ENCODE measurements at regions not wholly inside any gene's neighbourhood (a gene's known extent, or its start where the extent isn't known, plus 50 kb on each side); places are given as distances from the start of the nearest gene placed in this dataset.

DNA sequence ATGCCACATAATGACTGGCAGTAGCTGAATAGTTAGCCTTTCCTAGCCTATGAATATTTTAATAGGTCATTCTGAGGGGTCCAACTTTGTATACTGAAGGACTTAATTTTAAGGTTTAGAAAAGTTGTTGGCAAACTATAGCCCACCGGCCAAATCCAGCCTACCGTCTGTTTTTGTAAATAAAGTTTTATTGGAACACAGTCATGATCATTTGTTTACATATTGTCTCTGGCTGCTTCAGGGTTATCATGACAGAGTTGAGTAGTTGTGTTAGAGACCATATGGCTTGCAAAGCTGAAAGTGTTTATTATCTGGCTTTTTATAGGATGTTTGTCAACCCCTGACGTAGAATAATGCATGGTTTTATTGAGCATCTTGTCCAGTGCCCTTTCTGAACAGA is 73.4 kb downstream of the NTMT2 start:
- Histone ChIP-seq H3K79me2 (ENCODE audit: control insufficient read depth, insufficient read depth, low read length, unreplicated experiment) (no peaks in the 10 kb centered on the region), H3K4me1 (ENCODE audit: control insufficient read depth, insufficient read depth, low read length, unreplicated experiment) (peaks cover 5% of the 10 kb centered on the region), H3K36me3 (ENCODE audit: insufficient read depth, low read length) (no peaks in the 10 kb centered on the region), H3K4me3 (ENCODE audit: low read depth, low read length) (no peak overlapping the region), H3K27me3 (ENCODE audit: insufficient read depth, low read length) (no peaks in the 10 kb centered on the region), H2AFZ (ENCODE audit: low read length, unreplicated experiment) (no peak overlapping the region), H3K27ac (ENCODE audit: low read depth, low read length) (no peak overlapping the region)

DNA sequence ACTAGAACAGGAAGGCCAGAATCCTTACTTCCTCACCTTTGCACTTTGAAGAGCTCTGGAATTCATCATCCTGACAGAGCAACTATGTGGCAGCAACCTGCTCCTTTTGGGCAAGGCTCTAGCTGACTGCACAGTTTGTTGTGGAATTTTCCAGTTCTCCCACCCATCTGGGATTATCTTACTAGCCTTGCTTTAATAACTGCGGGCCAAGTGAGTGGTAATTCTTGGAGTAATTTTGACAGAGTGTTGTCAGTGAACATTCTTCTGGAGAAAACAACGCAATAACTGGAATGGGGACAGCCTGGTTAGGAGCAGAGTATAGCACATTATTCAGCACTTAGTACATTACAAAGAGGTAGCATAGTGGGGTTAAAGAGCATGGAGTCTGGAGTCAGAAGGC is 75.3 kb downstream of the NTMT2 start:
- no peaks in the 10 kb centered on the region for H3K36me3 ChIP-seq (ENCODE audit: insufficient read depth, low read length)
- H3K27ac ChIP-seq (ENCODE audit: low read depth, low read length), result no peak overlapping the region
- no peaks in the 10 kb centered on the region for H3K27me3 ChIP-seq (ENCODE audit: insufficient read depth, low read length)
- H3K4me1 ChIP-seq (ENCODE audit: control insufficient read depth, insufficient read depth, low read length, unreplicated experiment), result no peaks in the 10 kb centered on the region
- no peak overlapping the region for H3K4me3 ChIP-seq (ENCODE audit: low read depth, low read length)
- H2AFZ ChIP-seq (ENCODE audit: low read length, unreplicated experiment), result no peak overlapping the region
- H3K79me2 ChIP-seq (ENCODE audit: control insufficient read depth, insufficient read depth, low read length, unreplicated experiment), result no peaks in the 10 kb centered on the region

DNA sequence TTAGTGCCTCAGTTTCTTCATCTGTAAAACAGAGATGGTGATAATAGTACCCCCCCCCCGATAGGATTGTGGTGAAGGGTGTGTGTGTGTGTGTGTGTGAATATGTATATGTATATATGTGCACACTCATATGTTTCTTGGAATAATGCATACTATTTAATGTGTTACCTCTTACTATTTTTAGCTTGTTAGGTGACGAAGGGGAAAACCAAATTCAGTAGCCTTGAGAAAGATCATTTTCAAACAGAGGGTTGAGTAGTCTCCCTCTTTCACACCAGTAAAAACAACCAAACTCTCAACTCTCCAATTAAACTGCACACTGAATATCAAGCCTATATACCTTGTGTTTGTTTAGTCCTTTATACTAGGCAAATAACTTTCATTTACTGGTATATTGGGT is 75.7 kb downstream of the NTMT2 start:
- H3K4me3 ChIP-seq (ENCODE audit: low read depth, low read length), result no peak overlapping the region
- H3K27me3 ChIP-seq (ENCODE audit: insufficient read depth, low read length), result no peaks in the 10 kb centered on the region
- H3K36me3 ChIP-seq (ENCODE audit: insufficient read depth, low read length), result no peaks in the 10 kb centered on the region
- no peak overlapping the region for H3K27ac ChIP-seq (ENCODE audit: low read depth, low read length)
- H3K4me1 ChIP-seq (ENCODE audit: control insufficient read depth, insufficient read depth, low read length, unreplicated experiment), result no peaks in the 10 kb centered on the region
- H3K79me2 ChIP-seq (ENCODE audit: control insufficient read depth, insufficient read depth, low read length, unreplicated experiment), result no peaks in the 10 kb centered on the region
- no peak overlapping the region for H2AFZ ChIP-seq (ENCODE audit: low read length, unreplicated experiment)

DNA sequence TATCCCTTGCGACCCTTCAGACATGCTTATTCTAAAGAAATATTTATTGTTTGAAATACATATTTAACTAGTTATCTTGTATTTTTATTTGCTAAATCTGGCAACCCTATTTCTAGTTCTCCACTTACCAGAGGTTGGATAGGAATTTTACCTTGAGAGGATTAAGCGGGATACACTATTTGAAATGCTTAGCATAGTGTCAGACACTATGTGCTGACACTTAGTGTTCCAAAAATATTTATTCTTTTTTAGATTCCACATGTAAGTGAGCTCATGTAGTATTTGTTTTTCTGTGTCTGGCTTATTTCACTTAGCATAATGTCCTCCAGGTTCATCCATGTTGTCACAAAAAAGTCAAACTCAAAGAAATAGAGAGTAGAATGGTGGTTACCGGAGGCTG is 78.7 kb downstream of the NTMT2 start:
- Histone ChIP-seq H3K36me3 (ENCODE audit: insufficient read depth, low read length) (no peaks in the 10 kb centered on the region), H2AFZ (ENCODE audit: low read length, unreplicated experiment) (no peak overlapping the region), H3K27ac (ENCODE audit: low read depth, low read length) (no peak overlapping the region), H3K4me1 (ENCODE audit: control insufficient read depth, insufficient read depth, low read length, unreplicated experiment) (no peaks in the 10 kb centered on the region), H3K79me2 (ENCODE audit: control insufficient read depth, insufficient read depth, low read length, unreplicated experiment) (no peaks in the 10 kb centered on the region), H3K4me3 (ENCODE audit: low read depth, low read length) (no peak overlapping the region), H3K27me3 (ENCODE audit: insufficient read depth, low read length) (no peaks in the 10 kb centered on the region)

DNA sequence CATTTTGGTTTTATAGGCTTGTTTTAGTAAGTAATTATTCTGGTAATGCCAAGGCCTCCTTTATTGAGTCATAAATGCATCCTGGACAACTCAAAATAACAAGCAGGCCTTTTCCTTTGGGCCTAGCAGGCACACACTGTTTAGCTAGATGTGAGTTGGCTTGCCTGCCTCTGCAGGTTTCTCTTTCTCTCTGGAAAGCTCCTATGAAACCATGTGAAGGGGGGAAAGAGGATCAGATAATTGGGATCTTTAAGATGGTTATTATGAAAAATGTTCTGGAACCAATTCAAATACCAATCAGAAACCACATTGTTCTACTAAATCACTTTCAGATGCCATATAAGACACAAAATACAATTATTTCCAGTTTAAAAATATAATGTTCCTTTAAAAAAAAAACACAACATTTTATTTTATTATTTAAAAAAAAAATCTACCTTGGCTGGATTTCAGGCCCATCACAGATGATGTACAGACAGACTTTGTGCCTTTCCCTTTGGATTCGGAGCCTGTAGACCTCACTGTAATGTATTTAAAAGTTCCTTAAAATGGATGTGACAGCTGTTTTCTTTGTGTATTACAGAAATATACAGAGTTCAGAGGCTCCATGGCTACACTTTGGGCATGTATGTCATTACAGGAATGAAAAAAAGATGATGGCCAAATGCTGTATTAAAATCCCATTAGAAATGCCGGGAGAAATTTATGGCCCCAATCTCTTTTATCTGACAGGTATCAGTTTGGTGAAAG is 80.2 kb downstream of the NTMT2 start:
- no peak overlapping the region for H2AFZ ChIP-seq (ENCODE audit: low read length, unreplicated experiment)
- H3K79me2 ChIP-seq (ENCODE audit: control insufficient read depth, insufficient read depth, low read length, unreplicated experiment), result no peaks in the 10 kb centered on the region
- H3K4me1 ChIP-seq (ENCODE audit: control insufficient read depth, insufficient read depth, low read length, unreplicated experiment), result no peaks in the 10 kb centered on the region
- no peak overlapping the region for H3K4me3 ChIP-seq (ENCODE audit: low read depth, low read length)
- H3K27me3 ChIP-seq (ENCODE audit: insufficient read depth, low read length), result no peaks in the 10 kb centered on the region
- no peaks in the 10 kb centered on the region for H3K36me3 ChIP-seq (ENCODE audit: insufficient read depth, low read length)
- no peak overlapping the region for H3K27ac ChIP-seq (ENCODE audit: low read depth, low read length)

DNA sequence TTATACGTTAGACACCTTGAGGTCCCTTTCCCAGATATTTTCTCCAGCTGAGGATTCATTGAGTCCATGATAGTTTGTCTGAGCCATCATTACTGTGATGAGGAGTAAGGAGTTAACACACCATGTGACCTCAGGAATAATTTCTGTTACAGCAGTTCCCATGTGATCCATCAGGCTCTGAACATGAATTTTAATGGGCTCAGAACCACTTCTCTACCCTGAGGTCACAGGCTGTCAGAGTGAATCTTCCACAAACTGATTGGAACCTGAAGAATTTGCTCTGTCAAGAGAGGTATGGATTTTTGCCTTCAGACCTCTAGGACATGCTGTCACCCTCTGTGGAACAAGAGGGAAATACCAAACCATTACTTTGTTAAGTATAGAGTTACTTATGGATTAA is 81.0 kb downstream of the NTMT2 start:
- H2AFZ ChIP-seq (ENCODE audit: low read length, unreplicated experiment), result no peak overlapping the region
- H3K36me3 ChIP-seq (ENCODE audit: insufficient read depth, low read length), result no peaks in the 10 kb centered on the region
- no peaks in the 10 kb centered on the region for H3K79me2 ChIP-seq (ENCODE audit: control insufficient read depth, insufficient read depth, low read length, unreplicated experiment)
- H3K4me1 ChIP-seq (ENCODE audit: control insufficient read depth, insufficient read depth, low read length, unreplicated experiment), result no peaks in the 10 kb centered on the region
- H3K27me3 ChIP-seq (ENCODE audit: insufficient read depth, low read length), result no peaks in the 10 kb centered on the region
- H3K4me3 ChIP-seq (ENCODE audit: low read depth, low read length), result no peak overlapping the region
- H3K27ac ChIP-seq (ENCODE audit: low read depth, low read length), result no peak overlapping the region

DNA sequence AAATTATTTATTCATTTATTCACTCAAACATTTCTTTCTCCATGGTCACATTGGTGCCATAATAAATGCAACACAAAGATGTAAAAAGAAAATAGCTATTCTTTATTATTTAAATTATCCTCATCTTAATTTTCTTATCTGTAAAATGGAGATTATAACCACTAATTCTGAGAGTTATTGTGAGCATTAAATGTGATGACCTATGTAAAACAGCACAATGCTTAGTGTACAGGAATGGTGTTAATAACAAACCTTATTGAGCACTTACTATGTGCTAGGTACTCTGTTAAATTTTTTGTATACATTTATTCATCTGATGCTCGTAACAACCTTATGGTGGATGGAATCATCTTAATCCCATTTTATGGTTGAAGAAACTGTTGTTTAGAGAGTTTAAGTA is 84.6 kb downstream of the NTMT2 start:
- H3K4me3 ChIP-seq (ENCODE audit: low read depth, low read length), result no peak overlapping the region
- H2AFZ ChIP-seq (ENCODE audit: low read length, unreplicated experiment), result no peak overlapping the region
- H3K36me3 ChIP-seq (ENCODE audit: insufficient read depth, low read length), result no peaks in the 10 kb centered on the region
- no peaks in the 10 kb centered on the region for H3K79me2 ChIP-seq (ENCODE audit: control insufficient read depth, insufficient read depth, low read length, unreplicated experiment)
- H3K4me1 ChIP-seq (ENCODE audit: control insufficient read depth, insufficient read depth, low read length, unreplicated experiment), result no peaks in the 10 kb centered on the region
- no peaks in the 10 kb centered on the region for H3K27me3 ChIP-seq (ENCODE audit: insufficient read depth, low read length)
- no peak overlapping the region for H3K27ac ChIP-seq (ENCODE audit: low read depth, low read length)

DNA sequence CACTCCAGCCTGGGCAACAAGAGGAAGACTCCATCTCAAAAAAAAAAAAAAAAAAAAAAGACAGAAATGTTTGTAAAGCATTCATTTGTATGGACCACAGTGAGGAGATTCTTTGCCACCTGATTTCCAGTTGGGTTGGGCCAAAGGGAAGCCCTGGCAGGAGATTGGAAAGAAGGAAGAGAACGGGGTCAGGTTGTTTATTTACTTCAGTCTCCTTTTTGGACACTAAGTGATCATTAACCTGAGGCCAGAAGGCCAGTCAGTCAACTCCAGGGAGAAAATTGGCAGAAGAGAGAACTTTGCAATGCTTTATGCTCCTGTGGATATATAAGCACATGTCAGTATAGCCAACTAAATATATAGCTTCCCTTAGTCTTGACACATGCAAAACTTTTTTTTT is 85.9 kb downstream of the NTMT2 start:
- H3K27me3 ChIP-seq (ENCODE audit: insufficient read depth, low read length), result no peaks in the 10 kb centered on the region
- no peak overlapping the region for H3K27ac ChIP-seq (ENCODE audit: low read depth, low read length)
- no peak overlapping the region for H2AFZ ChIP-seq (ENCODE audit: low read length, unreplicated experiment)
- no peaks in the 10 kb centered on the region for H3K4me1 ChIP-seq (ENCODE audit: control insufficient read depth, insufficient read depth, low read length, unreplicated experiment)
- no peaks in the 10 kb centered on the region for H3K79me2 ChIP-seq (ENCODE audit: control insufficient read depth, insufficient read depth, low read length, unreplicated experiment)
- H3K36me3 ChIP-seq (ENCODE audit: insufficient read depth, low read length), result no peaks in the 10 kb centered on the region
- no peak overlapping the region for H3K4me3 ChIP-seq (ENCODE audit: low read depth, low read length)

DNA sequence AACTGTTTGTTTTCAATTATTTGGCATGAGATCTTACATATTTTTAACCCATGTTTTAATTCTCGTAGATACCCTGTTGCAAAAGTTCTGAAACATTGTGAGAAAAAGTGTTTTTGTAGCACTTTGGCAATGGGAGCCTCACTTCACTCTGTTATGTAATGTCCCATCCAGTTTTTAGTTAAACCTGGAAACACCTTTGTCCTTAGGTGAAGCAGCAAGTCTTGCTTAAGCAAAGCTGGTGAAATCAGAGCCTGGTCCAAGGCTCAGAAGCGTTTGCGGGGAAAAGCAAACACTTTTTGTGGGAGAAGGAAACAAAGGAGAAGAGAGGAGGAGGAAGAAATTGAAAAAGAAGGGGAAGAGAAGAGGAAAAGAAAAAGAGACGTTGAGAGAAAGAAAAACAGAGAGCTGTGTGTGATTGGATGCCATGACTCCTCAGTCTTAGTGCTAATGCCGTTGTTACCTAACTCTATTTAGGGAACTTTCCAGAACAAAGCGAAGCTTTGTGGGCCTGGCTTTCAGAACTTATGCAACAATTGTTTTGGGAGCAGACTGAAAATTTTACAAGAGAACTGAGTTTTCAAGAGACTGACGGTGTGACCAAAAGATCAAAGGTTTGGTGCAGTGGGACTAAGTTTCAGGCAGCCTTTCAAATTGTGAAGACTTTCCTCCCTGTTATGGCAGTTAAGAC is 93.1 kb downstream of the NTMT2 start:
- no peak overlapping the region for H2AFZ ChIP-seq (ENCODE audit: low read length, unreplicated experiment)
- no peaks in the 10 kb centered on the region for H3K27me3 ChIP-seq (ENCODE audit: insufficient read depth, low read length)
- H3K4me3 ChIP-seq (ENCODE audit: low read depth, low read length), result no peak overlapping the region
- no peaks in the 10 kb centered on the region for H3K4me1 ChIP-seq (ENCODE audit: control insufficient read depth, insufficient read depth, low read length, unreplicated experiment)
- H3K79me2 ChIP-seq (ENCODE audit: control insufficient read depth, insufficient read depth, low read length, unreplicated experiment), result no peaks in the 10 kb centered on the region
- H3K36me3 ChIP-seq (ENCODE audit: insufficient read depth, low read length), result no peaks in the 10 kb centered on the region
- no peak overlapping the region for H3K27ac ChIP-seq (ENCODE audit: low read depth, low read length)

DNA sequence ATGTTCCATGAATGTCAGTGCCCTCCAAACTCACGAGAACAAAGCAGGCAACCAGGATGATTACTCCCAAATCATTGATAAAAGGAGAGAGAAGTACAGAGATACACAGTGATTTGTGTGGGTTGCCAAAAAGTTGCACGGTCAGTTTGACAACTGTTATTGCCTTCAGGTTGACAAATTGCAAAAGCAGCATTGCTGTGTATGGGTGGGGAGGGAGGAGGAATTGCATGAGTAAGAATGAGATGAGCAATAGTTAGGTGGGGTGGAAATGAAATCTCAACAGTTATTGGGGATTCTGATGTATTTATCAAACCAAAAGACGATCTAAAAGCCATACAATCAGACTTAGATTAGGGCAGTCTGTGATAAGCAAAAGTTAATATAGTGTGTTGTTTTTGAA is 93.7 kb downstream of the NTMT2 start:
- no peak overlapping the region for H3K27ac ChIP-seq (ENCODE audit: low read depth, low read length)
- no peak overlapping the region for H3K4me3 ChIP-seq (ENCODE audit: low read depth, low read length)
- no peaks in the 10 kb centered on the region for H3K79me2 ChIP-seq (ENCODE audit: control insufficient read depth, insufficient read depth, low read length, unreplicated experiment)
- no peaks in the 10 kb centered on the region for H3K4me1 ChIP-seq (ENCODE audit: control insufficient read depth, insufficient read depth, low read length, unreplicated experiment)
- no peaks in the 10 kb centered on the region for H3K36me3 ChIP-seq (ENCODE audit: insufficient read depth, low read length)
- H3K27me3 ChIP-seq (ENCODE audit: insufficient read depth, low read length), result no peaks in the 10 kb centered on the region
- H2AFZ ChIP-seq (ENCODE audit: low read length, unreplicated experiment), result no peak overlapping the region

DNA sequence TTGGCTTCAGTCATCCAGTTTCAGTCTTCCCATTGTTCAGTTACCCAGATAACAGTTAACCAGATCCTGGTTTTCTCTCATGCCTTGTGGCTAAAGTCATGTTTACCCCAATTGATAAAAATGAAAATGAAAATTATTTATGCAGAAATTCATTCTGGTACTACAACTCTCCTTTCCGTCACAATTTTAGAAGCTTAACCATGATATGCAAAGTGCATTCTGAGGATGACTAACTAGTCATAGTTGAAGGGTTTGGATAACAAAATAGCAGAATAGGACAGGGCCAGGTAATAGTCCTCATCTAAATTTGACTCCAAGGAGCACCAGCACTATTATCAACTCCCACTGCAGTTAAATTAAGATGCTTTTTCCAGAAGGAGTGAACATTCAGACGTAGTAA is 94.7 kb downstream of the NTMT2 start:
- Histone ChIP-seq H3K27ac (ENCODE audit: low read depth, low read length) (no peak overlapping the region), H3K4me3 (ENCODE audit: low read depth, low read length) (no peak overlapping the region), H3K4me1 (ENCODE audit: control insufficient read depth, insufficient read depth, low read length, unreplicated experiment) (no peaks in the 10 kb centered on the region), H2AFZ (ENCODE audit: low read length, unreplicated experiment) (no peak overlapping the region), H3K36me3 (ENCODE audit: insufficient read depth, low read length) (no peaks in the 10 kb centered on the region), H3K27me3 (ENCODE audit: insufficient read depth, low read length) (no peaks in the 10 kb centered on the region), H3K79me2 (ENCODE audit: control insufficient read depth, insufficient read depth, low read length, unreplicated experiment) (no peaks in the 10 kb centered on the region)
